OCI-LY1 (cell line): ENCODE measurements at regions not wholly inside any gene's neighbourhood (a gene's known extent, or its start where the extent isn't known, plus 50 kb on each side); places are given as distances from the start of the nearest gene placed in this dataset.

Experiments used
- H2AFZ ChIP-seq: fragments of 200-600 bp; sonication (generic), shearing (Covaris generic); 2 replicates; pipeline ENCODE4 v1.6.0; 2014; ENCODE audit warnings: antibody characterized with exemption, mild to moderate bottlenecking, low read length
- H3F3A ChIP-seq: fragments of 200-600 bp; sonication (generic), shearing (Covaris generic); 2 replicates; pipeline ENCODE4 v1.6.0; 2014; ENCODE audit warnings: mild to moderate bottlenecking, antibody characterized with exemption, low read length, moderate library complexity; ENCODE audit not compliant: insufficient read depth
- H3K27ac ChIP-seq: fragments of 200-600 bp; sonication (generic); 2 replicates; pipeline ENCODE4 v1.5.1; 2014; ENCODE audit warnings: low read length, mixed run types, mild to moderate bottlenecking, low read depth; ENCODE audit not compliant: poor library complexity, severe bottlenecking
- H3K27me3 ChIP-seq: fragments of 200-600 bp; sonication (generic); 2 replicates; pipeline ENCODE4 v1.6.0; 2014; ENCODE audit warnings: antibody characterized with exemption, mild to moderate bottlenecking, low read length, moderate library complexity; ENCODE audit not compliant: insufficient read depth
- H3K36me3 ChIP-seq: fragments of 200-600 bp; sonication (generic); 2 replicates; pipeline ENCODE4 v1.6.1; 2014; ENCODE audit warnings: mild to moderate bottlenecking, antibody characterized with exemption, low read length, moderate library complexity, mixed read lengths; ENCODE audit not compliant: insufficient read depth
- H3K4me1 ChIP-seq: fragments of 200-600 bp; sonication (generic); 2 replicates; pipeline ENCODE4 v1.5.1; 2014; ENCODE audit warnings: mild to moderate bottlenecking, low read length, moderate library complexity; ENCODE audit not compliant: insufficient read depth, severe bottlenecking
- H3K4me2 ChIP-seq: fragments of 200-600 bp; sonication (generic), shearing (Covaris generic); 2 replicates; pipeline ENCODE4 v1.6.1; 2014; ENCODE audit warnings: low read length
- H3K4me3 ChIP-seq: fragments of 200-600 bp; sonication (generic); 2 replicates; pipeline ENCODE4 v1.5.1; 2014; ENCODE audit warnings: low read length, low read depth, mild to moderate bottlenecking, mixed read lengths; ENCODE audit not compliant: poor library complexity, severe bottlenecking
- H3K79me2 ChIP-seq: fragments of 200-600 bp; shearing (Covaris generic); 2 replicates; pipeline ENCODE4 v1.6.1; 2016; ENCODE audit warnings: mixed run types, low read length, mixed read lengths; ENCODE audit not compliant: insufficient read depth
- H3K9ac ChIP-seq: fragments of 200-600 bp; sonication (generic), shearing (Covaris generic); 2 replicates; pipeline ENCODE4 v1.6.1; 2014; ENCODE audit warnings: mild to moderate bottlenecking, low read length, mixed read lengths
- H3K9me2 ChIP-seq: fragments of 200-600 bp; sonication (generic), shearing (Covaris generic); 2 replicates; pipeline ENCODE4 v1.6.1; 2014; ENCODE audit warnings: low read depth, mild to moderate bottlenecking, low read length, mixed read lengths
- H3K9me3 ChIP-seq: fragments of 200-600 bp; shearing (Covaris generic); 2 replicates; pipeline ENCODE4 v1.6.1; 2014; ENCODE audit warnings: low read length, mixed read lengths
- H4K20me1 ChIP-seq: fragments of 200-600 bp; sonication (generic), shearing (Covaris generic); 2 replicates; pipeline ENCODE4 v1.6.0; 2016; ENCODE audit warnings: mild to moderate bottlenecking, low read length; ENCODE audit not compliant: insufficient read depth
- EZH2 ChIP-seq: fragments of 200-600 bp; sonication (generic), shearing (Covaris generic); IDR thresholded peaks from 2 replicates; pipeline ENCODE4 v1.8.0; 2017; ENCODE audit warnings: borderline replicate concordance, mixed run types, mild to moderate bottlenecking, antibody characterized with exemption, low read length, moderate library complexity, mixed read lengths
- TF ChIP-seq, protein P1 (sequence below): fragments of 200-600 bp; sonication (generic), shearing (Covaris generic); IDR thresholded peaks from 2 replicates; pipeline ENCODE4 v1.5.1; 2017; ENCODE audit warnings: mild to moderate bottlenecking, antibody characterized with exemption, low read length, moderate library complexity, mixed read lengths

- no peaks in the 10 kb centered on the region for H4K20me1 ChIP-seq
- no peaks in the 10 kb centered on the region for H3K9me3 ChIP-seq
- no peak overlapping the region for H3K9ac ChIP-seq
- no peaks in the 10 kb centered on the region for H3K4me1 ChIP-seq
- H3K9me2 ChIP-seq, result no peaks in the 10 kb centered on the region
- H2AFZ ChIP-seq, result no peak overlapping the region
- no peak overlapping the region for H3K4me2 ChIP-seq
- no peaks in the 10 kb centered on the region for H3K27me3 ChIP-seq
- H3K79me2 ChIP-seq, result no peaks in the 10 kb centered on the region
- no peaks in the 10 kb centered on the region for H3F3A ChIP-seq
- H3K4me3 ChIP-seq, result no peak overlapping the region
- H3K27ac ChIP-seq, result no peak overlapping the region
- TF ChIP-seq, protein P1, sequence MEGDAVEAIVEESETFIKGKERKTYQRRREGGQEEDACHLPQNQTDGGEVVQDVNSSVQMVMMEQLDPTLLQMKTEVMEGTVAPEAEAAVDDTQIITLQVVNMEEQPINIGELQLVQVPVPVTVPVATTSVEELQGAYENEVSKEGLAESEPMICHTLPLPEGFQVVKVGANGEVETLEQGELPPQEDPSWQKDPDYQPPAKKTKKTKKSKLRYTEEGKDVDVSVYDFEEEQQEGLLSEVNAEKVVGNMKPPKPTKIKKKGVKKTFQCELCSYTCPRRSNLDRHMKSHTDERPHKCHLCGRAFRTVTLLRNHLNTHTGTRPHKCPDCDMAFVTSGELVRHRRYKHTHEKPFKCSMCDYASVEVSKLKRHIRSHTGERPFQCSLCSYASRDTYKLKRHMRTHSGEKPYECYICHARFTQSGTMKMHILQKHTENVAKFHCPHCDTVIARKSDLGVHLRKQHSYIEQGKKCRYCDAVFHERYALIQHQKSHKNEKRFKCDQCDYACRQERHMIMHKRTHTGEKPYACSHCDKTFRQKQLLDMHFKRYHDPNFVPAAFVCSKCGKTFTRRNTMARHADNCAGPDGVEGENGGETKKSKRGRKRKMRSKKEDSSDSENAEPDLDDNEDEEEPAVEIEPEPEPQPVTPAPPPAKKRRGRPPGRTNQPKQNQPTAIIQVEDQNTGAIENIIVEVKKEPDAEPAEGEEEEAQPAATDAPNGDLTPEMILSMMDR, result no peak
- TF ChIP-seq EZH2, result no peak
- no peaks in the 10 kb centered on the region for H3K36me3 ChIP-seq
Observed at GRCh38 chr19:32129141-32129540, 216.3 kb upstream of the ZNF507 start.

GRCh38 chr19:32130332-32130731 is 215.1 kb upstream of the ZNF507 start:
- no peak overlapping the region for H3K9ac ChIP-seq
- H3K27me3 ChIP-seq, result no peaks in the 10 kb centered on the region
- no peaks in the 10 kb centered on the region for H3F3A ChIP-seq
- H3K9me2 ChIP-seq, result no peaks in the 10 kb centered on the region
- H3K9me3 ChIP-seq, result no peaks in the 10 kb centered on the region
- TF ChIP-seq, protein P1, result no peak
- no peak for TF ChIP-seq EZH2
- no peaks in the 10 kb centered on the region for H3K4me1 ChIP-seq
- H3K36me3 ChIP-seq, result no peaks in the 10 kb centered on the region
- no peak overlapping the region for H3K4me3 ChIP-seq
- H3K27ac ChIP-seq, result no peak overlapping the region
- no peak overlapping the region for H3K4me2 ChIP-seq
- no peak overlapping the region for H2AFZ ChIP-seq
- no peaks in the 10 kb centered on the region for H4K20me1 ChIP-seq
- no peaks in the 10 kb centered on the region for H3K79me2 ChIP-seq

GRCh38 chr19:32131005-32131404 is 214.4 kb upstream of the ZNF507 start:
- Histone ChIP-seq H3K9me3 (no peaks in the 10 kb centered on the region), H3K9me2 (no peaks in the 10 kb centered on the region), H3K4me3 (no peak overlapping the region), H3K4me2 (no peak overlapping the region), H3K36me3 (no peaks in the 10 kb centered on the region), H3F3A (no peaks in the 10 kb centered on the region), H3K27me3 (no peaks in the 10 kb centered on the region), H3K79me2 (no peaks in the 10 kb centered on the region), H3K4me1 (no peaks in the 10 kb centered on the region), H4K20me1 (no peaks in the 10 kb centered on the region), H3K9ac (no peak overlapping the region), H2AFZ (no peak overlapping the region), H3K27ac (no peak overlapping the region)
- TF ChIP-seq, protein P1, result no peak
- TF ChIP-seq EZH2, result no peak
